IMR-90 (cell line): ENCODE measurements at regions not wholly inside any gene's neighbourhood (a gene's known extent, or its start where the extent isn't known, plus 50 kb on each side); places are given as distances from the start of the nearest gene placed in this dataset.

Source experiments
- ATAC-seq: fragments of 200-7000 bp; cut with Tn5 transposase; 2 replicates; pipeline ENCODE4 v1.9.1; 2020; ENCODE audit warnings: low read depth, mild to moderate bottlenecking, moderate library complexity
- BruUV-seq: library from RNA; stranded (reverse); fragments of 400-500 nt; replicated peaks from 2 replicates; lab custom pipeline; 2021; lab: Mats Ljungman, UMichigan
- CTCF ChIA-PET: fragments of 300-600 bp; formaldehyde crosslinking; extraction: SDS; loops from one replicate; lab custom pipeline; 2021; ENCODE audit warnings: antibody characterized with exemption; lab: Yijun Ruan, JAX
- POLR2A ChIA-PET: fragments of 300-600 bp; sonication (Branson Sonifier 250); formaldehyde crosslinking; loops from one replicate; lab custom pipeline; 2022; ENCODE audit warnings: antibody characterized with exemption; ENCODE audit not compliant: unreplicated experiment; lab: Charles Lee
- DNase-seq: peaks from one replicate; pipeline ENCODE4 v3.0.0; 2013
- H2AFZ ChIP-seq: replicated peaks from 2 replicates; pipeline ENCODE3; 2013; ENCODE audit warnings: low read length, mild to moderate bottlenecking; ENCODE audit not compliant: poor library complexity
- H2AK5ac ChIP-seq: 2 replicates; pipeline ENCODE4 v1.6.1; 2013; ENCODE audit warnings: low read depth, low read length, inconsistent platforms
- H2AK9ac ChIP-seq: replicated peaks from 2 replicates; pipeline ENCODE3; 2013; ENCODE audit warnings: mild to moderate bottlenecking, low read depth, low read length, moderate library complexity; ENCODE audit not compliant: poor library complexity
- H2BK120ac ChIP-seq: 2 replicates; pipeline ENCODE4 v1.6.1; 2013; ENCODE audit warnings: low read depth, low read length, inconsistent platforms
- H2BK15ac ChIP-seq: 3 replicates; pipeline ENCODE4 v1.6.1; 2013; ENCODE audit warnings: low read depth, low read length, inconsistent platforms
- H2BK20ac ChIP-seq: 2 replicates; pipeline ENCODE4 v1.6.1; 2013; ENCODE audit warnings: low read depth, mild to moderate bottlenecking, inconsistent platforms, low read length, moderate library complexity
- H2BK5ac ChIP-seq: 2 replicates; pipeline ENCODE4 v1.6.1; 2013; ENCODE audit warnings: mild to moderate bottlenecking, low read depth, low read length, inconsistent platforms; ENCODE audit not compliant: poor library complexity, severe bottlenecking
- H3K14ac ChIP-seq: replicated peaks from 2 replicates; pipeline ENCODE4 v1.6.1; 2013; ENCODE audit warnings: low read depth, low read length, inconsistent platforms
- H3K18ac ChIP-seq: 2 replicates; pipeline ENCODE4 v1.6.1; 2013; ENCODE audit warnings: low read depth, low read length, control low read depth
- H3K23ac ChIP-seq: 2 replicates; pipeline ENCODE4 v1.6.1; 2013; ENCODE audit warnings: low read depth, low read length, inconsistent platforms
- H3K27ac ChIP-seq: 2 replicates; pipeline ENCODE4 v1.5.1; 2013; ENCODE audit warnings: mild to moderate bottlenecking, control low read depth, low read length; ENCODE audit not compliant: insufficient read depth
- H3K27me3 ChIP-seq: 2 replicates; pipeline ENCODE4 v1.6.1; 2013; ENCODE audit warnings: low read length; ENCODE audit not compliant: control insufficient read depth, insufficient read depth
- H3K36me3 ChIP-seq: 2 replicates; pipeline ENCODE4 v1.6.1; 2013; ENCODE audit warnings: low read length, mixed read lengths; ENCODE audit not compliant: control insufficient read depth, insufficient read depth
- H3K4ac ChIP-seq: 2 replicates; pipeline ENCODE4 v1.6.1; 2013; ENCODE audit warnings: low read depth, low read length, inconsistent platforms
- H3K4me1 ChIP-seq: 2 replicates; pipeline ENCODE4 v1.6.1; 2013; ENCODE audit warnings: low read length, mixed read lengths; ENCODE audit not compliant: control insufficient read depth, insufficient read depth
- H3K4me2 ChIP-seq: 2 replicates; pipeline ENCODE4 v1.6.1; 2013; ENCODE audit warnings: low read depth, mild to moderate bottlenecking, control low read depth, low read length, moderate library complexity
- H3K4me3 ChIP-seq: 2 replicates; pipeline ENCODE4 v1.5.1; 2013; ENCODE audit warnings: low read depth, mild to moderate bottlenecking, control low read depth, low read length, moderate library complexity; ENCODE audit not compliant: insufficient read depth
- H3K56ac ChIP-seq: 2 replicates; pipeline ENCODE4 v1.6.1; 2013; ENCODE audit warnings: low read length, inconsistent platforms; ENCODE audit not compliant: insufficient read depth; ENCODE audit errors: extremely low read depth
- H3K79me1 ChIP-seq, 2 experiments: 2 replicates each; pipeline ENCODE4 v1.6.1; 2013; ENCODE audit warnings: low read length in 2 of 2, inconsistent platforms in 1 of 2, low read depth in 1 of 2
- H3K9ac ChIP-seq: 2 replicates; pipeline ENCODE4 v1.6.1; 2013; ENCODE audit warnings: low read depth, low read length, control low read depth
- H3K9me1 ChIP-seq: 2 replicates; pipeline ENCODE4 v1.6.1; 2013; ENCODE audit warnings: low read length, inconsistent platforms; ENCODE audit not compliant: insufficient read depth
- H3K9me3 ChIP-seq: 2 replicates; pipeline ENCODE4 v1.6.1; 2013; ENCODE audit warnings: low read length; ENCODE audit not compliant: control insufficient read depth, insufficient read depth
- H4K20me1 ChIP-seq: 2 replicates; pipeline ENCODE4 v1.6.1; 2013; ENCODE audit warnings: low read length, inconsistent platforms; ENCODE audit not compliant: insufficient read depth
- H4K5ac ChIP-seq: 2 replicates; pipeline ENCODE4 v1.6.1; 2013; ENCODE audit warnings: mild to moderate bottlenecking, low read depth, low read length, control low read depth
- H4K8ac ChIP-seq, 2 experiments: 2 replicates each; pipeline ENCODE4 v1.6.1; 2013; ENCODE audit warnings: low read depth in 2 of 2, low read length in 2 of 2, control low read depth in 1 of 2, inconsistent platforms in 1 of 2
- H4K91ac ChIP-seq: 2 replicates; pipeline ENCODE4 v1.6.1; 2013; ENCODE audit warnings: low read depth, low read length, inconsistent platforms; ENCODE audit not compliant: insufficient read depth
- BHLHE40 ChIP-seq: fragments of 150-350 bp; IDR thresholded peaks from 2 replicates; pipeline ENCODE4 v1.6.1; 2016; ENCODE audit warnings: mild to moderate bottlenecking, low read depth, low read length
- CEBPB ChIP-seq: IDR thresholded peaks from 2 replicates; pipeline ENCODE4 v1.6.1; 2012; ENCODE audit warnings: low read depth, low read length, improper control_type of control experiment
- CHD1 ChIP-seq: IDR thresholded peaks from 2 replicates; pipeline ENCODE4 v1.6.1; 2012; ENCODE audit warnings: low read depth, low read length, improper control_type of control experiment
- CTCF ChIP-seq: conservative IDR thresholded peaks from 2 replicates; pipeline ENCODE4 v1.5.1; 2012; ENCODE audit warnings: mild to moderate bottlenecking, low read depth, low read length, improper control_type of control experiment
- MAFK ChIP-seq: IDR thresholded peaks from 2 replicates; pipeline ENCODE4 v1.6.1; 2012; ENCODE audit warnings: low read depth, low read length, improper control_type of control experiment
- MXI1 ChIP-seq: IDR thresholded peaks from 2 replicates; pipeline ENCODE4 v1.6.1; 2012; ENCODE audit warnings: low read depth, mild to moderate bottlenecking, low read length, moderate library complexity, borderline replicate concordance
- NFE2L2 ChIP-seq: fragments of 150-350 bp; IDR thresholded peaks from 2 replicates; pipeline ENCODE4 v1.6.1; 2016; ENCODE audit warnings: low read depth, mild to moderate bottlenecking, low read length
- POLR2A ChIP-seq: IDR thresholded peaks from 2 replicates; pipeline ENCODE4 v1.6.1; 2012; ENCODE audit warnings: mild to moderate bottlenecking, low read depth, low read length
- RAD21 ChIP-seq: IDR thresholded peaks from 2 replicates; pipeline ENCODE4 v1.6.1; 2012; ENCODE audit warnings: low read length, improper control_type of control experiment
- RFX5 ChIP-seq: IDR thresholded peaks from 2 replicates; pipeline ENCODE4 v1.8.0; 2012; ENCODE audit warnings: low read depth, mild to moderate bottlenecking, low read length, moderate library complexity
- SMC3 ChIP-seq: fragments of 150-350 bp; IDR thresholded peaks from 2 replicates; pipeline ENCODE4 v1.6.1; 2016; ENCODE audit warnings: low read depth, mild to moderate bottlenecking, antibody characterized with exemption, low read length, moderate library complexity
- USF2 ChIP-seq: fragments of 150-350 bp; IDR thresholded peaks from 2 replicates; pipeline ENCODE4 v1.6.1; 2017; ENCODE audit warnings: mild to moderate bottlenecking, antibody characterized with exemption, low read length, low read depth
- WGBS, 2 experiments: methylation state at CpG; one replicate each; pipeline versions ENCODE4 v1.1.5 to v1.1.7; 2013; ENCODE audit warnings: missing lambda C conversion rate in 2 of 2; ENCODE audit not compliant: insufficient read length in 1 of 2; ENCODE audit errors: extremely low coverage in 2 of 2; 5-methylcytosine and 5-hydroxymethylcytosine counted together
- dilution Hi-C: fragments of 300-500 bp; cut with HindIII; formaldehyde crosslinking; loops from one replicate; pipeline ENCODE4 v1.14.3; 2018; ENCODE audit warnings: low sequenced_read_pairs; ENCODE audit not compliant: unreplicated experiment
- in situ Hi-C: fragments of 300-500 bp; cut with MboI; formaldehyde crosslinking; loops from 3 replicates; pipeline ENCODE4 v1.14.3; 2019; ENCODE audit warnings: low sequenced_read_pairs, inconsistent platforms, mixed read lengths
- intact Hi-C: fragments of 100-400 bp; cut with micrococcal nuclease; formaldehyde crosslinking; loops from 2 replicates; pipeline ENCODE4 v1.10.0; 2022

- no peak overlapping the region for H3K18ac ChIP-seq
- no peak overlapping the region for H2BK120ac ChIP-seq
- dilution Hi-C loops, result no loop called here
- TF ChIP-seq USF2 (no peak), CEBPB (no peak), SMC3 (no peak), RFX5 (no peak), NFE2L2 (no peak), CTCF (no peak), BHLHE40 (no peak), MXI1 (no peak), RAD21 (no peak), MAFK (no peak), CHD1 (no peak), POLR2A (no peak)
- no peak overlapping the region for H4K5ac ChIP-seq
- H3K79me1 ChIP-seq, result no peaks in the 10 kb centered on the region
- peaks cover 7% of the 10 kb centered on the region; the same call in 1 of the 2 replicates for H3K9me3 ChIP-seq
- H3K14ac ChIP-seq, result no peak overlapping the region
- CTCF ChIA-PET, result no interaction called here
- H3K4me3 ChIP-seq, result no peak overlapping the region
- in situ Hi-C loops, result no loop called here
- H2AK5ac ChIP-seq, result no peak overlapping the region
- no peak overlapping the region for H3K23ac ChIP-seq
- no peak overlapping the region for H3K56ac ChIP-seq
- intact Hi-C loops, result no loop called here
- no peak overlapping the region for H4K91ac ChIP-seq
- POLR2A ChIA-PET, result no interaction called here
- H2AK9ac ChIP-seq, result no peak overlapping the region
- H2BK15ac ChIP-seq, result no peak overlapping the region
- H3K27me3 ChIP-seq, result no peaks in the 10 kb centered on the region
- no peak overlapping the region for H3K27ac ChIP-seq
- no peak for DNase-seq
- H3K4ac ChIP-seq, result no peak overlapping the region
- WGBS, 2 experiments, result 20% methylated on average over 1 of the region's 4 CpGs; no CpG with 5 or more reads in 1 of the 2 experiments
- no peak overlapping the region for H2BK20ac ChIP-seq
- no peak overlapping the region for H2AFZ ChIP-seq
- no TSS peak for BruUV-seq
- H3K9me1 ChIP-seq, result no peaks in the 10 kb centered on the region
- H2BK5ac ChIP-seq, result no peak overlapping the region
- no peaks in the 10 kb centered on the region for H3K4me1 ChIP-seq
- no peak overlapping the region for H3K4me2 ChIP-seq
- H4K20me1 ChIP-seq, result no peaks in the 10 kb centered on the region
- no peak for ATAC-seq
- no peak overlapping the region for H4K8ac ChIP-seq
- no peak overlapping the region for H3K9ac ChIP-seq
- no peaks in the 10 kb centered on the region for H3K36me3 ChIP-seq
Observed at GRCh38 chr13:68027306-68027705, 797.2 kb upstream of the PCDH9 start.
